PC-9 (cell line): ENCODE measurements at regions not wholly inside any gene's neighbourhood (a gene's known extent, or its start where the extent isn't known, plus 50 kb on each side); places are given as distances from the start of the nearest gene placed in this dataset.

Experiments
- BruUV-seq: library from RNA; stranded (reverse); fragments of 400-500 nt; replicated peaks from 2 replicates; lab custom pipeline; 2021; lab: Mats Ljungman, UMichigan
- CTCF ChIA-PET: fragments of 300-600 bp; sonication (Branson Sonifier 250); formaldehyde crosslinking; loops from one replicate; lab custom pipeline; 2022; ENCODE audit warnings: antibody characterized with exemption; lab: Charles Lee
- POLR2A ChIA-PET: fragments of 300-600 bp; sonication (Branson Sonifier 250); formaldehyde crosslinking; loops from one replicate; lab custom pipeline; 2022; ENCODE audit warnings: antibody characterized with exemption; ENCODE audit not compliant: unreplicated experiment; lab: Charles Lee
- DNase-seq, 2 experiments: peaks; one replicate each; pipeline versions ENCODE4 v3.0.0 to v3.0.0-alpha.2; 2015 to 2022; ENCODE audit warnings: mixed read lengths in 1 of 2
- H2AFZ ChIP-seq: fragments of 200-600 bp; sonication (generic); 2 replicates; pipeline ENCODE4 v1.8.1; 2017; ENCODE audit warnings: antibody characterized with exemption
- H3F3A ChIP-seq: fragments of 200-600 bp; sonication (generic); 2 replicates; pipeline ENCODE4 v1.8.1; 2017; ENCODE audit warnings: antibody characterized with exemption, mild to moderate bottlenecking, low read depth; ENCODE audit not compliant: insufficient read depth
- H3K27ac ChIP-seq: fragments of 200-600 bp; sonication (generic); 2 replicates; pipeline ENCODE4 v1.6.1; 2016; ENCODE audit warnings: mixed run types
- H3K27me3 ChIP-seq: fragments of 200-600 bp; sonication (generic); 2 replicates; pipeline ENCODE4 v1.6.1; 2016; ENCODE audit warnings: low read depth, mixed run types; ENCODE audit not compliant: insufficient read depth
- H3K36me3 ChIP-seq: fragments of 200-600 bp; sonication (generic); 2 replicates; pipeline ENCODE4 v1.6.1; 2016; ENCODE audit warnings: low read depth, mixed run types
- H3K4me1 ChIP-seq: fragments of 200-600 bp; sonication (generic); replicated peaks from 2 replicates; pipeline ENCODE4 v1.6.1; 2016; ENCODE audit warnings: mixed run types; ENCODE audit not compliant: insufficient read depth
- H3K4me2 ChIP-seq: fragments of 200-600 bp; sonication (generic); 2 replicates; pipeline ENCODE4 v1.6.1; 2017; ENCODE audit warnings: mixed run types
- H3K4me3 ChIP-seq: fragments of 200-600 bp; sonication (generic); 2 replicates; pipeline ENCODE4 v1.6.1; 2016; ENCODE audit warnings: mixed run types
- H3K79me2 ChIP-seq: fragments of 200-600 bp; sonication (generic); 2 replicates; pipeline ENCODE4 v1.6.1; 2017; ENCODE audit warnings: low read depth, mixed run types
- H3K9me2 ChIP-seq: fragments of 200-600 bp; sonication (generic); 2 replicates; pipeline ENCODE4 v1.8.1; 2017; ENCODE audit warnings: mild to moderate bottlenecking; ENCODE audit not compliant: insufficient read depth
- H3K9me3 ChIP-seq: fragments of 200-600 bp; sonication (generic); 2 replicates; pipeline ENCODE4 v1.8.1; 2016; ENCODE audit warnings: low read depth; ENCODE audit not compliant: insufficient read depth
- H4K20me1 ChIP-seq: fragments of 200-600 bp; sonication (generic); 2 replicates; pipeline ENCODE4 v1.8.1; 2017; ENCODE audit not compliant: insufficient read depth
- EZH2 ChIP-seq: fragments of 200-600 bp; sonication (generic); IDR thresholded peaks from 2 replicates; pipeline ENCODE4 v1.8.0; 2017; ENCODE audit warnings: antibody characterized with exemption, low read depth
- intact Hi-C: fragments of 100-400 bp; cut with micrococcal nuclease; formaldehyde crosslinking; loops from one replicate; pipeline ENCODE4 v1.10.0; 2022; ENCODE audit not compliant: unreplicated experiment
- TF ChIP-seq, protein P1 (sequence below): fragments of 200-600 bp; sonication (generic); conservative IDR thresholded peaks from 2 replicates; pipeline ENCODE4 v1.6.1; 2017; ENCODE audit warnings: mixed run types, antibody characterized with exemption, mild to moderate bottlenecking, moderate library complexity

DNA sequence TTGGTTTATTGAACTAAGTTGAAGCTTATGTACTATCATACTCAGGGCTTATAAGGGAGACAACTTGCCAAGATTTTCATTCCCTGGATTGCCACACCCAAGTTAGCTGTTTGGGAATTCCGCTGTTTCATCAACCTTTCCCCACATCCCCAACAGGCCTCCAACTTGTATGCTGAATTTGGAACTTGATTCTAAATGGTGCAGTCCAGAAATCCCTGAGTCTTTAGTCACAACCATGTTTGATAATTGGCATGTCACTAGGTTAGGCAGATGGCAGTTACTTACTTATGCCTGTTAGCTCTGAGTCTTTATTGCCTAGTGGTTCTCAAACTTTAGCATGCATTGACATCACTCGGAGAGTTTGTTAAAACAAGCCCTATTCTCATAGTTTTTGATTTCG, 135.4 kb upstream of the PRPS1L1 start:
- no peak for DNase-seq
- no peak overlapping the region for H3K4me3 ChIP-seq
- H4K20me1 ChIP-seq: no peaks in the 10 kb centered on the region
- BruUV-seq: no TSS peak
- no peak overlapping the region for H3K4me2 ChIP-seq
- no peaks in the 10 kb centered on the region for H3K36me3 ChIP-seq
- intact Hi-C loops: no loop called here
- no peaks in the 10 kb centered on the region for H3K4me1 ChIP-seq
- no peaks in the 10 kb centered on the region for H3K9me2 ChIP-seq
- H3K79me2 ChIP-seq: no peaks in the 10 kb centered on the region
- ChIA-PET POLR2A (no interaction called here), CTCF (no interaction called here)
- H3K27ac ChIP-seq: no peak overlapping the region
- H3F3A ChIP-seq: no peaks in the 10 kb centered on the region
- TF ChIP-seq, protein P1, sequence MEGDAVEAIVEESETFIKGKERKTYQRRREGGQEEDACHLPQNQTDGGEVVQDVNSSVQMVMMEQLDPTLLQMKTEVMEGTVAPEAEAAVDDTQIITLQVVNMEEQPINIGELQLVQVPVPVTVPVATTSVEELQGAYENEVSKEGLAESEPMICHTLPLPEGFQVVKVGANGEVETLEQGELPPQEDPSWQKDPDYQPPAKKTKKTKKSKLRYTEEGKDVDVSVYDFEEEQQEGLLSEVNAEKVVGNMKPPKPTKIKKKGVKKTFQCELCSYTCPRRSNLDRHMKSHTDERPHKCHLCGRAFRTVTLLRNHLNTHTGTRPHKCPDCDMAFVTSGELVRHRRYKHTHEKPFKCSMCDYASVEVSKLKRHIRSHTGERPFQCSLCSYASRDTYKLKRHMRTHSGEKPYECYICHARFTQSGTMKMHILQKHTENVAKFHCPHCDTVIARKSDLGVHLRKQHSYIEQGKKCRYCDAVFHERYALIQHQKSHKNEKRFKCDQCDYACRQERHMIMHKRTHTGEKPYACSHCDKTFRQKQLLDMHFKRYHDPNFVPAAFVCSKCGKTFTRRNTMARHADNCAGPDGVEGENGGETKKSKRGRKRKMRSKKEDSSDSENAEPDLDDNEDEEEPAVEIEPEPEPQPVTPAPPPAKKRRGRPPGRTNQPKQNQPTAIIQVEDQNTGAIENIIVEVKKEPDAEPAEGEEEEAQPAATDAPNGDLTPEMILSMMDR: no peak
- no peak for TF ChIP-seq EZH2
- H3K9me3 ChIP-seq: no peaks in the 10 kb centered on the region
- H2AFZ ChIP-seq: no peak overlapping the region
- no peaks in the 10 kb centered on the region for H3K27me3 ChIP-seq

DNA sequence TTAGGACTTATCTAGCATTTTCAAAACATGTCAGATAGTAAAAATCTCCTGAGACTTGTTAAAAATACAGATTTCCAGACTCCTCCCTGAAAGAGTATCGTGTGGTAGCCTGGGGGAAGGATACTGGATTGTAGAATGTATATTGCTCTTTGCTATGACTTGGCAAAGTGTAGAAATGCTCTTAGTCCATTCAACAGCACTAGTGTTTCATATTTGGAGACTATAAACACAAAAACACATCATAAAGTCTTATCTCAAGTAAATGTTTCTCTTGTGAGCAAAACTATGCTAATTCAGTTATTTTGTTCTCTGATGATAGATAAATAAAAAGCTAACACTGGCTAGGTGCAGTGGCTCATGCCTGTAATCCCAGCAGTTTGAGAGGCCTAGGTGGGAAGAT, 137.5 kb upstream of the PRPS1L1 start:
- H3K4me2 ChIP-seq: no peak overlapping the region
- TF ChIP-seq, protein P1: no peak
- TF ChIP-seq EZH2: no peak
- no peaks in the 10 kb centered on the region for H3K4me1 ChIP-seq
- no peaks in the 10 kb centered on the region for H3K36me3 ChIP-seq
- H3K9me3 ChIP-seq: no peaks in the 10 kb centered on the region
- H3K79me2 ChIP-seq: no peaks in the 10 kb centered on the region
- intact Hi-C loops: no loop called here
- no peaks in the 10 kb centered on the region for H3K27me3 ChIP-seq
- DNase-seq: no peak
- no peak overlapping the region for H3K27ac ChIP-seq
- H4K20me1 ChIP-seq: no peaks in the 10 kb centered on the region
- ChIA-PET POLR2A (no interaction called here), CTCF (no interaction called here)
- H2AFZ ChIP-seq: 0 out of 2 replicates have a peak overlapping the region, but pooled peaks have one; percentile 54
- no TSS peak for BruUV-seq
- no peaks in the 10 kb centered on the region for H3K9me2 ChIP-seq
- H3K4me3 ChIP-seq: no peak overlapping the region
- no peaks in the 10 kb centered on the region for H3F3A ChIP-seq

DNA sequence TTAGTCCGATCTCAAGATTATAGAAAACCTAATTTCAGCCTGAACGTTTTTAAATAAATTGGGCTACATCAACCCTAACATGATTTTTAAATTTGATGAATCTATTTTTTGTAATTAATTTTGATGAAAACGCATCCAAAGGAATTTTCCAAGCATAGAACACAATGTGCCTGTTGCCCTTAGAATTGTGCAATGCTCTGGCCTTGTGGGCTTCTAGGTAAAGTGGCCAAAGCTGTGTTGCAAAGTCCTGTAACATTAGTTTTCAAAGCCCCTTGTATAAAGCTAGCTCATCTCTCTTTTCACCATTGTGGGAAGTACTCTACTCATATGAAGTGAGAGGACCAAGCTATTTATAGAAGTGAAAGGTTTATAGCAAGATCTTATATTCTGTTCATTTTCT, 138.4 kb upstream of the PRPS1L1 start:
- no peaks in the 10 kb centered on the region for H4K20me1 ChIP-seq
- no peak overlapping the region for H3K27ac ChIP-seq
- intact Hi-C loops: no loop called here
- no peak for DNase-seq
- H3K9me2 ChIP-seq: no peaks in the 10 kb centered on the region
- H3K4me3 ChIP-seq: no peak overlapping the region
- no peak overlapping the region for H2AFZ ChIP-seq
- POLR2A ChIA-PET: no interaction called here
- no peaks in the 10 kb centered on the region for H3K9me3 ChIP-seq
- no peaks in the 10 kb centered on the region for H3K36me3 ChIP-seq
- no TSS peak for BruUV-seq
- CTCF ChIA-PET: no interaction called here
- H3K79me2 ChIP-seq: no peaks in the 10 kb centered on the region
- H3K27me3 ChIP-seq: no peaks in the 10 kb centered on the region
- no peaks in the 10 kb centered on the region for H3F3A ChIP-seq
- no peaks in the 10 kb centered on the region for H3K4me1 ChIP-seq
- no peak overlapping the region for H3K4me2 ChIP-seq
- TF ChIP-seq, protein P1: no peak
- TF ChIP-seq EZH2: no peak
